Bronchial epithelial cell (primary cell): ENCODE measurements at regions not wholly inside any gene's neighbourhood (a gene's known extent, or its start where the extent isn't known, plus 50 kb on each side); places are given as distances from the start of the nearest gene placed in this dataset.

ENCODE experiments used
- DNase-seq: peaks from one replicate; pipeline ENCODE4 v3.0.0-alpha.2; 2010; ENCODE audit warnings: low read depth
- FAIRE-seq: peaks from 2 replicates; lab custom pipeline; 2011; peaks lifted over from hg19 to GRCh38; lab: Jason Lieb, UNC
- H3K27me3 ChIP-seq: 2 replicates; pipeline ENCODE4 v1.5.1; 2011; ENCODE audit warnings: low read length; ENCODE audit not compliant: control insufficient read depth, insufficient read depth
- H3K36me3 ChIP-seq: 2 replicates; pipeline ENCODE4 v1.5.1; 2011; ENCODE audit warnings: low read length; ENCODE audit not compliant: control insufficient read depth, insufficient read depth
- H3K4me3 ChIP-seq: 2 replicates; pipeline ENCODE4 v1.5.1; 2011; ENCODE audit warnings: mild to moderate bottlenecking, low read depth, low read length, control low read depth
- CTCF ChIP-seq: IDR thresholded peaks from 2 replicates; pipeline ENCODE4 v1.5.1; 2011; ENCODE audit warnings: mild to moderate bottlenecking, moderate library complexity, low read length, control low read depth, inconsistent platforms; ENCODE audit not compliant: insufficient read depth, severe bottlenecking

GRCh38 chr1:198086051-198086745 is 70.6 kb upstream of the NEK7 start:
- no peak for TF ChIP-seq CTCF
- no peaks in the 10 kb centered on the region for H3K36me3 ChIP-seq
- no peak for DNase-seq
- H3K4me3 ChIP-seq: no peak overlapping the region
- no peaks in the 10 kb centered on the region for H3K27me3 ChIP-seq
- no peak for FAIRE-seq

GRCh38 chr1:198087831-198088230 is 69.0 kb upstream of the NEK7 start:
- no peaks in the 10 kb centered on the region for H3K27me3 ChIP-seq
- no peak for FAIRE-seq
- H3K4me3 ChIP-seq: no peak overlapping the region
- no peak for TF ChIP-seq CTCF
- no peak for DNase-seq
- H3K36me3 ChIP-seq: no peaks in the 10 kb centered on the region

GRCh38 chr1:198088360-198089071 is 68.3 kb upstream of the NEK7 start:
- DNase-seq (peak; percentile 50), FAIRE-seq (no peak)
- no peaks in the 10 kb centered on the region for H3K36me3 ChIP-seq
- TF ChIP-seq CTCF: peak; percentile 48
- H3K27me3 ChIP-seq: no peaks in the 10 kb centered on the region
- H3K4me3 ChIP-seq: no peak overlapping the region

- no peak for TF ChIP-seq CTCF
- DNase-seq (no peak), FAIRE-seq (no peak)
- H3K27me3 ChIP-seq: no peaks in the 10 kb centered on the region
- no peak overlapping the region for H3K4me3 ChIP-seq
- no peaks in the 10 kb centered on the region for H3K36me3 ChIP-seq
Observed at GRCh38 chr1:198096390-198096789, 60.4 kb upstream of the NEK7 start.

- no peaks in the 10 kb centered on the region for H3K36me3 ChIP-seq
- TF ChIP-seq CTCF: no peak
- no peak overlapping the region for H3K4me3 ChIP-seq
- no peak for DNase-seq
- no peak for FAIRE-seq
- H3K27me3 ChIP-seq: no peaks in the 10 kb centered on the region
Observed at GRCh38 chr1:198099755-198100154, 57.0 kb upstream of the NEK7 start.
